H1 (cell line): ENCODE measurements at regions not wholly inside any gene's neighbourhood (a gene's known extent, or its start where the extent isn't known, plus 50 kb on each side); places are given as distances from the start of the nearest gene placed in this dataset.

Source experiments
- CREB1 ChIP-seq: IDR thresholded peaks from 2 replicates; pipeline ENCODE4 v1.6.1; 2012; ENCODE audit warnings: inconsistent platforms
- EZH2 ChIP-seq: fragments of 200-600 bp; sonication (generic); IDR thresholded peaks from 2 replicates; pipeline ENCODE4 v1.7.1; 2012; ENCODE audit warnings: low read depth, mild to moderate bottlenecking, moderate library complexity, low read length, inconsistent platforms; ENCODE audit not compliant: severe bottlenecking
- MAFK ChIP-seq: IDR thresholded peaks from 2 replicates; pipeline ENCODE4 v1.6.1; 2012; ENCODE audit warnings: low read depth, mild to moderate bottlenecking, improper control_type of control experiment, low read length
- RAD21 ChIP-seq, 2 experiments: IDR thresholded peaks in 1 of 2; conservative IDR thresholded peaks in 1 of 2; 2 replicates each; pipeline ENCODE4 v1.6.1; 2011; ENCODE audit warnings: low read depth in 2 of 2, low read length in 2 of 2, improper control_type of control experiment in 1 of 2, inconsistent platforms in 1 of 2, mild to moderate bottlenecking in 1 of 2, moderate library complexity in 1 of 2
- TF ChIP-seq, protein P1 (sequence below), 3 experiments: IDR thresholded peaks; 1 replicate in 2 of 3; 2 replicates in 1 of 3; pipeline versions ENCODE4 v1.5.1 to v1.6.1; 2011; ENCODE audit warnings: low read length in 3 of 3, mild to moderate bottlenecking in 3 of 3, inconsistent platforms in 2 of 3, low read depth in 1 of 3, moderate library complexity in 1 of 3; ENCODE audit not compliant: insufficient read depth in 1 of 3; ENCODE audit errors: control extremely low read depth in 1 of 3

DNA sequence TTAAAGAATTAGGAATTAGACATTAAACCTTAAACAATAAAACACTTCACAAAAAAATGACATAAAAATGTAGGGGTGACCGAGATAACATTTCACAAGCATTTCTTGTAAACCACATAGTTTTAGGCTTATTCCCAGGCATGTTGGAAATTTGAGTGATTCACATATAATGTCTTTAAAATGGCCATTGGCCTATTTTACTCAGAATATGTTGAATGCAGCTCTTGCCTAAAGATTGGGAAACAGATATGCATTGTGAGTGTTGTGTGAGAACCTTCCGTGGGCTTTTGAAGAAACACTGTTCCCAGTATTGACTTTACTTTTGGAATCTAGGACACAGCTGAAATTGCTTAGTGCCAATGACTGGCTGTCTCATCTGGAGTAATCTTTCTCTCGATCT lies 79.6 kb downstream of the ARL5B start:
- no peak for TF ChIP-seq EZH2
- TF ChIP-seq RAD21 (IDR thresholded peaks at IDR 0.05 in 1 of 2, conservative IDR thresholded peaks at IDR 0.05 in 1 of 2; ENCODE audit: low read depth in 2 of 2, low read length in 2 of 2): no peak
- no peak for TF ChIP-seq CREB1
- no peak for TF ChIP-seq MAFK
- TF ChIP-seq, protein P1, sequence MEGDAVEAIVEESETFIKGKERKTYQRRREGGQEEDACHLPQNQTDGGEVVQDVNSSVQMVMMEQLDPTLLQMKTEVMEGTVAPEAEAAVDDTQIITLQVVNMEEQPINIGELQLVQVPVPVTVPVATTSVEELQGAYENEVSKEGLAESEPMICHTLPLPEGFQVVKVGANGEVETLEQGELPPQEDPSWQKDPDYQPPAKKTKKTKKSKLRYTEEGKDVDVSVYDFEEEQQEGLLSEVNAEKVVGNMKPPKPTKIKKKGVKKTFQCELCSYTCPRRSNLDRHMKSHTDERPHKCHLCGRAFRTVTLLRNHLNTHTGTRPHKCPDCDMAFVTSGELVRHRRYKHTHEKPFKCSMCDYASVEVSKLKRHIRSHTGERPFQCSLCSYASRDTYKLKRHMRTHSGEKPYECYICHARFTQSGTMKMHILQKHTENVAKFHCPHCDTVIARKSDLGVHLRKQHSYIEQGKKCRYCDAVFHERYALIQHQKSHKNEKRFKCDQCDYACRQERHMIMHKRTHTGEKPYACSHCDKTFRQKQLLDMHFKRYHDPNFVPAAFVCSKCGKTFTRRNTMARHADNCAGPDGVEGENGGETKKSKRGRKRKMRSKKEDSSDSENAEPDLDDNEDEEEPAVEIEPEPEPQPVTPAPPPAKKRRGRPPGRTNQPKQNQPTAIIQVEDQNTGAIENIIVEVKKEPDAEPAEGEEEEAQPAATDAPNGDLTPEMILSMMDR (IDR thresholded peaks at IDR 0.05; ENCODE audit: control extremely low read depth in 1 of 3, insufficient read depth in 1 of 3, low read depth in 1 of 3, low read length in 3 of 3): no peak
